Stimulated activated CD4-positive, alpha-beta T cell treated with anti-CD3 and anti-CD28 coated beads, Interleukin-12 subunit alpha, Interleukin-12 subunit beta, amount 100 ng/mL, for 4 hours (primary cell): ENCODE measurements at regions not wholly inside any gene's neighbourhood (a gene's known extent, or its start where the extent isn't known, plus 50 kb on each side); places are given as distances from the start of the nearest gene placed in this dataset.
"Not testable (repeated sequence)": the region's sequence is repeated elsewhere in the genome, so short reads cannot be mapped to it uniquely, and the experiment has no call there.

Source experiments
- DNase-seq: peaks from one replicate; pipeline ENCODE4 v3.0.0-alpha.2; 2020

- no peak for DNase-seq
These were observed 830.2 kb downstream of the DHX35 start for GRCh38 chr20:39792334-39792733.

DNA sequence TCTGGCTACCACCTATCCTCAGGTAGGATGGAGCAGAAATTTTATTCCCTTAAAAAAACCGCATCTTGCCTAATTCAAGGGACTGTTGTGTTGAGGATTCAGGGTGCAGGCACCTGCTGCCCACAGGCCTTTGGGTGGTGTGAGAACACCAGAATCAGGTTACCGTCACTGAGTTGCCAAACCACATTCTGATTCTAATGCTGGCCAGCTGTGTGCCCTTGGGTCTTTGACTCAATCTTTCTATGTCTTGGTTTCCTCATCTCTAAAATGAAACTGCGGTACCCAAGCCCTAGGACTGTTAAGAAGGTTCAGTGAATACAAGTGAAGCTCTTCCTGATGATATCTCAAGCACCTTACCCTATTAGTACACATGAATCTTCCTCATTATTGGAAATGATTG is 827.3 kb downstream of the DHX35 start:
- DNase-seq, result no peak

DNA sequence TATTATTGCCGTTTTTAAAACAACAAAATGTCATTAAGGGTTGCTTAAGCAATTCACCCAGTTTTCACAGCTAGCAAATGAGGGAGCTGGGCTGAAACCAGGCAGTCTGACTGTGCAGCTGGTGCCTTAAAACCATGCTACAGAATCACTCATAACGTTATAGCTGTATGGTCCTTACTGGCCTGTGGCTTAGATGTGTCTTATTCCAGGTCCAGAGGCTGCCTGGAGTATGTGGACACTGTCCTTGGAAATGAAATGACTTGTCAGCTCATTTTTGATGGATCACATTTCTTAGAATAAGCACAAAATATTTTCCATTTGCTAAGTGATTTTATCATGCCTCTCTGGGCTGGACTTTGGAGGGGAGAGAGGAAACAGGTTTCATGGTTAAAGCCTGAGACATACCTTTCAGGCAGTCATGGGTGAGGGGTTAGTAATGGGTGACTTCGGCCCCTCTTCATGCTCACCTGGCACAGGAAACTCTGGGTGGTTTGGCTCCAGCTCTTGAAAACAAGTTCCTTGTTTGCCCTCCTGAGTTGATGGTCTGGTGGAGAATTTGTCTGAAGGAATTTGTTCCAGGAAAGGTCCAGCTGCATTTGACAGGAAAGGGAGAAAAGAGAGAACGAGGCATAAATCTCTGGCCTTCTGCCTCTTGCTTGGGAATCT is 823.2 kb downstream of the DHX35 start:
- DNase-seq, result no peak

- DNase-seq, result no peak
These were observed 822.5 kb downstream of the DHX35 start for GRCh38 chr20:39784693-39785092.

- DNase-seq, result no peak
These were observed 816.9 kb downstream of the DHX35 start for GRCh38 chr20:39778847-39779604.

- no peak for DNase-seq
These were observed 816.3 kb downstream of the DHX35 start for GRCh38 chr20:39778431-39778830.

- no peak for DNase-seq
These were observed 815.5 kb downstream of the DHX35 start for GRCh38 chr20:39777610-39778009.

- no peak for DNase-seq
These were observed 813.0 kb downstream of the DHX35 start for GRCh38 chr20:39775110-39775509.

GRCh38 chr20:39773380-39774000 is 811.3 kb downstream of the DHX35 start:
- no peak for DNase-seq

DNA sequence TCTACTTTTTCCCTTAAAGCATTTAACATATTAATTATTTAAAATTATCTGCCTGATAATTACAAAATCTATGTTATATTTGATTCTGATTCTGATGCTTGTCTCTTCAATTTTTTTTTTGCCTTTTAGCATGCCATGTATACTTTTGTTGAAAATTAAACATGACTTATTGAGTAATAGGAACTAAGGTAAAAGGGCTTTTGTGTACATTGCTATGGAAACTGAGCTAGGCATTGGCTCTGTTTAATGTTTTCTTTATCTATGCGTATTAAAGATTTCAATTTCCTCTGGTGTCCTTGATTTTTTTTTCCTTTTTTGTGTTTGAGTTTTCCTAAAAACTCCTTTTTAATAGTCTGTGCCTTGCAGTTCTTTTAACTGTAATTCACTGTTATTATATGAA is 805.2 kb downstream of the DHX35 start:
- DNase-seq, result no peak

GRCh38 chr20:39766333-39766732 is 804.2 kb downstream of the DHX35 start:
- DNase-seq, result no peak

GRCh38 chr20:39762716-39763115 is 800.6 kb downstream of the DHX35 start:
- DNase-seq, result no peak

- DNase-seq, result no peak
These were observed 796.7 kb downstream of the DHX35 start for GRCh38 chr20:39758876-39759275.

DNA sequence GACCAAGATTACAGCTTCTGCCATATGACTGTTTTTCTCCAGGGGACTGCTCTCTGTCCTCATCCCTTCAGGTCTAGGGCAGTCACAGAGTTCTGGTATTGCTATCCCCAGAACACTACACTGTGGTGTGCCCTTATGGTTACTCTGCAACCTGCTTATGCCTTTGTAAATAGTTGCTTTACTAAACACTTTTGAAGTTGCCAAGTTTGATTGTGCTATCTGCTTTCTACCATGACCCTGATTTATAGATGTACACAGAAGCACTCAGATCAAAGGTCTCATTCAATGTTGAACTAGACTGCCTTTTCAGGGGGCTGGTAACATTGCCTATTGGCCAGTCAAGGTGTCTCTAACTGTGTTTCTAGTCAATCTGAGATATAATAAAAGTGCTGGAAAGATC is 794.7 kb downstream of the DHX35 start:
- no peak for DNase-seq

- DNase-seq, result no peak
These were observed 794.2 kb downstream of the DHX35 start for GRCh38 chr20:39756369-39756768.

GRCh38 chr20:39752262-39752876 is 790.2 kb downstream of the DHX35 start:
- DNase-seq, result no peak

- no peak for DNase-seq
These were observed 789.5 kb downstream of the DHX35 start for GRCh38 chr20:39751557-39752137.

DNA sequence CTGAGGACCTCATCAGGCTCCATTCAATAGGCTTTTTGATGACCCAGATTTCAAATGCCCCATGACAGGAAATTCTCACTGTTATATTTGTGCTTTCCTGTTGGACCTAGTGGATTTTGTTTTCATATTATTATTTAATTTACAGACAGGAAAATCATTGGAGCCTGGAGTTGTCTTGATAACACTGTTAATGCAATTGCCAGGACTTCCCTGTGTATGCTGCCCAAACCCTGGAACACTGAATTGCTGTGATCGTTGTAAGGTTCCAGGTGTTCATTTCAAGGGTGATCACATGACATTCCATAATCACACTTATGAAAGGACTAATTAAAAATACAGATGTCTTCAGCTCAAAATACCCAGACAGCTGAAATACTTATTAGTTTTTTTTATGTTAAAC is 783.2 kb downstream of the DHX35 start:
- no peak for DNase-seq

GRCh38 chr20:39738651-39739050 is 776.5 kb downstream of the DHX35 start:
- no peak for DNase-seq

GRCh38 chr20:39736434-39737327 is 774.5 kb downstream of the DHX35 start:
- no peak for DNase-seq

DNA sequence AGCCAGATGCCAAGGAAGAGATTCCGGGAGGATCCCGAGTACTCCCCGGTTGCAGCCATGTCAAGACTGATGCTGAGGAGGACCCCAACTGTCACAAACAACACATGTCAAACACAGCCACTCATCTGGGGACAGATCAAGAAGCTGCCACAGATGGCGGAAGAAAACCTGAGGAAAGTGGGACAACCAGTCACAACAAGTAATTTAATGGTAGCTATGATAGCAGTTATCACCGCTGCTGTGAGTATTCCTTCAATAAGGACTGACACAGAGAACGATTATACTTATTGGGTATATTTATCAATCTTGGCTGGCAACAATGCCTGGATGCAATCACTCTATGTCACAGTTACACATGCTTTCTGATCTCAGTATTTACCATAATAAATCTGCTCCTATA is 763.4 kb downstream of the DHX35 start:
- DNase-seq, result not testable (repeated sequence)

GRCh38 chr20:39719293-39719692 is 757.1 kb downstream of the DHX35 start:
- DNase-seq, result no peak
